Activated CD8-positive, alpha-beta T cell treated with anti-CD3 and anti-CD28 coated beads for 36 hours (primary cell): ENCODE measurements at regions not wholly inside any gene's neighbourhood (a gene's known extent, or its start where the extent isn't known, plus 50 kb on each side); places are given as distances from the start of the nearest gene placed in this dataset.

Experiments
- ATAC-seq: fragments of 200-7000 bp; cut with Tn5 transposase; one replicate; pipeline ENCODE4 v1.10.0; 2021; ENCODE audit warnings: mild to moderate bottlenecking, moderate library complexity
- CTCF ChIA-PET: fragments of 350-600 bp; sonication (Branson Sonifier 250); formaldehyde crosslinking; loops from one replicate; lab custom pipeline; 2021; ENCODE audit warnings: antibody characterized with exemption; lab: Charles Lee
- POLR2A ChIA-PET: fragments of 350-600 bp; sonication (Branson Sonifier 250); formaldehyde crosslinking; loops from one replicate; lab custom pipeline; 2021; ENCODE audit warnings: antibody characterized with exemption; lab: Charles Lee
- DNase-seq: peaks from one replicate; pipeline ENCODE4 v3.0.0-alpha.2; 2020
- H3K27ac Mint-ChIP-seq: one replicate; pipeline ENCODE4 v1.8.0; 2021; ENCODE audit warnings: mild to moderate bottlenecking, mixed read lengths
- H3K27me3 Mint-ChIP-seq: one replicate; pipeline ENCODE4 v1.8.0; 2021; ENCODE audit warnings: mixed read lengths
- H3K36me3 Mint-ChIP-seq: one replicate; pipeline ENCODE4 v1.8.0; 2021; ENCODE audit warnings: low read depth, mixed read lengths
- H3K4me1 Mint-ChIP-seq: one replicate; pipeline ENCODE4 v1.8.0; 2021; ENCODE audit warnings: low read depth, mixed read lengths
- H3K4me3 Mint-ChIP-seq: one replicate; pipeline ENCODE4 v1.8.0; 2021; ENCODE audit warnings: mild to moderate bottlenecking, moderate library complexity, mixed read lengths
- H3K9me3 Mint-ChIP-seq: one replicate; pipeline ENCODE4 v1.8.0; 2021; ENCODE audit warnings: mixed read lengths
- intact Hi-C: fragments of 100-400 bp; cut with micrococcal nuclease; formaldehyde crosslinking; loops from one replicate; pipeline ENCODE4 v1.10.0; 2022
- TF ChIP-seq, protein P1 (sequence below): fragments of 200-600 bp; IDR thresholded peaks from one replicate; pipeline ENCODE4 v1.8.0; 2022; ENCODE audit warnings: antibody characterized with exemption, mild to moderate bottlenecking

DNA sequence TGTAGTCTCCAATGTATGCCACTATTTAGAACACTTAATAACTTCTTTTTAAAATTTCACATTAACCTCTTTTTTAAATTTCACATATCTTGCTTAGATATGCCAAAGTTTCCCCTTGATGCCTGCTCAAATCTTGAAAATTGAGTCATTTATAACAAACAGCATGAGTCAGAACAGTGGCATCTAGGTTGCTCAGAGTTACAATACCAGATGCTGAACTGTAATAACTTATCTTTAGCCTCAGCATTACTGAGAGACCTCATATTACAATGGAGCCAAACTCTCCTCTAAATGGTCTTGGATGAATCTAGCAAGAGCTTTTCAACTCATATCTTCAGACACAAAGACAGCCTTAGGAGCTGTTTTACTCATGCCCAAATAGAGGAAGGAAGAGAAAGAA is 439.3 kb upstream of the ARPP21 start:
- CTCF ChIA-PET, result no interaction called here
- Mint-ChIP-seq H3K27ac (no peak overlapping the region), H3K9me3 (no peaks in the 10 kb centered on the region), H3K27me3 (no peaks in the 10 kb centered on the region), H3K4me3 (no peak overlapping the region), H3K36me3 (no peaks in the 10 kb centered on the region), H3K4me1 (no peaks in the 10 kb centered on the region)
- POLR2A ChIA-PET, result no interaction called here
- TF ChIP-seq, protein P1, sequence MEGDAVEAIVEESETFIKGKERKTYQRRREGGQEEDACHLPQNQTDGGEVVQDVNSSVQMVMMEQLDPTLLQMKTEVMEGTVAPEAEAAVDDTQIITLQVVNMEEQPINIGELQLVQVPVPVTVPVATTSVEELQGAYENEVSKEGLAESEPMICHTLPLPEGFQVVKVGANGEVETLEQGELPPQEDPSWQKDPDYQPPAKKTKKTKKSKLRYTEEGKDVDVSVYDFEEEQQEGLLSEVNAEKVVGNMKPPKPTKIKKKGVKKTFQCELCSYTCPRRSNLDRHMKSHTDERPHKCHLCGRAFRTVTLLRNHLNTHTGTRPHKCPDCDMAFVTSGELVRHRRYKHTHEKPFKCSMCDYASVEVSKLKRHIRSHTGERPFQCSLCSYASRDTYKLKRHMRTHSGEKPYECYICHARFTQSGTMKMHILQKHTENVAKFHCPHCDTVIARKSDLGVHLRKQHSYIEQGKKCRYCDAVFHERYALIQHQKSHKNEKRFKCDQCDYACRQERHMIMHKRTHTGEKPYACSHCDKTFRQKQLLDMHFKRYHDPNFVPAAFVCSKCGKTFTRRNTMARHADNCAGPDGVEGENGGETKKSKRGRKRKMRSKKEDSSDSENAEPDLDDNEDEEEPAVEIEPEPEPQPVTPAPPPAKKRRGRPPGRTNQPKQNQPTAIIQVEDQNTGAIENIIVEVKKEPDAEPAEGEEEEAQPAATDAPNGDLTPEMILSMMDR, result no peak
- intact Hi-C loops, result no loop called here
- ATAC-seq (no peak), DNase-seq (no peak)

- ChIA-PET CTCF (no interaction called here), POLR2A (no interaction called here)
- Mint-ChIP-seq H3K27ac (no peak overlapping the region), H3K9me3 (no peaks in the 10 kb centered on the region), H3K27me3 (no peaks in the 10 kb centered on the region), H3K4me1 (no peaks in the 10 kb centered on the region), H3K36me3 (no peaks in the 10 kb centered on the region), H3K4me3 (no peak overlapping the region)
- intact Hi-C loops, result no loop called here
- TF ChIP-seq, protein P1, result no peak
- ATAC-seq (no peak), DNase-seq (no peak)
These were observed 438.1 kb upstream of the ARPP21 start for GRCh38 chr3:35201211-35201610.

DNA sequence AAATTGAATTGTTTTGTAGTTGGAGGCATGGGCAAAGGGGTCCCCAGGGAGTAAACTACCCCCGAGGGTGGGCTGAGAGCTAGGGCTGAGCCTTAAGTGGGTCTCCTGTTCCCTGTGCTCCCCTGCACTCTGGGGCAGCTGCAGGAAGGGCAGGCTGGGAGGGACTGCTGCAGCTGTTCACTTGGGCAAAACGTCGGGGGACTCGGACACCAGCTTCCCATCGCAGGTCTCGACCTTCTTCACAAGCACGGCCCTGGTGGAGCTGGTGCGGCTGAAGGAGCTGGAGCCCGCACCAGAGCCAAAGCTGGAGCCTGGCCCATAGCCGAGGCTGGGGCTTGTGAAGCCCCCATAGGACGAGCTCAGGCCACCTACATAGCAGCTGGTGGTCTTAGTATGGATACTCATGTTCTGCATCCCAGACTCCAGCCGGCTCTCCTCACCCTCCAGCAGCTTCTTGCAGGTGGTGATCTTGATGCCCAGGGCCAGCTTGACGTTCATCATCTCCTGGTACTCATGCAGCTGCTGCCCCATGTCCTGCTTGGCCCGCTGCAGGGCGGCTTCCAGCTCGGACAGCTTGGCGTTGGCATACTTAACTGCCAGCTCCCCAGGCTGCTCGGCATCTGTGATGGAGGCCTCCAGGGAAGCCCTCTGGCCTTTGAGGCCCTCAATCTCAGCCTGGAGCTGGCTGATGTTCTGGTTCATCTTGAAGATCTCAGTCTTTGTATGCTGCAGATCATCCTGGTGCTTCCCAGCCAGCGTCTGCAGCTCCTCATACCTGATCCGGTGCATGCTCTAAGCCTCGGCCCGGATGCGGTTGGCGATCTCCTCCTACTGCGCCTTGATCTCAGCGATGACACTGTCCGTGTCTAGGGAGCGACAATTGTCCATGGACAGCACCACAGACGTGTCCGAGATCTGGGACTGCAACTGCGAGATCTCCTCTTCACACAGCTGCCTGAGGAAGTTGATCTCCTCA is 423.5 kb upstream of the ARPP21 start:
- POLR2A ChIA-PET, result no interaction called here

DNA sequence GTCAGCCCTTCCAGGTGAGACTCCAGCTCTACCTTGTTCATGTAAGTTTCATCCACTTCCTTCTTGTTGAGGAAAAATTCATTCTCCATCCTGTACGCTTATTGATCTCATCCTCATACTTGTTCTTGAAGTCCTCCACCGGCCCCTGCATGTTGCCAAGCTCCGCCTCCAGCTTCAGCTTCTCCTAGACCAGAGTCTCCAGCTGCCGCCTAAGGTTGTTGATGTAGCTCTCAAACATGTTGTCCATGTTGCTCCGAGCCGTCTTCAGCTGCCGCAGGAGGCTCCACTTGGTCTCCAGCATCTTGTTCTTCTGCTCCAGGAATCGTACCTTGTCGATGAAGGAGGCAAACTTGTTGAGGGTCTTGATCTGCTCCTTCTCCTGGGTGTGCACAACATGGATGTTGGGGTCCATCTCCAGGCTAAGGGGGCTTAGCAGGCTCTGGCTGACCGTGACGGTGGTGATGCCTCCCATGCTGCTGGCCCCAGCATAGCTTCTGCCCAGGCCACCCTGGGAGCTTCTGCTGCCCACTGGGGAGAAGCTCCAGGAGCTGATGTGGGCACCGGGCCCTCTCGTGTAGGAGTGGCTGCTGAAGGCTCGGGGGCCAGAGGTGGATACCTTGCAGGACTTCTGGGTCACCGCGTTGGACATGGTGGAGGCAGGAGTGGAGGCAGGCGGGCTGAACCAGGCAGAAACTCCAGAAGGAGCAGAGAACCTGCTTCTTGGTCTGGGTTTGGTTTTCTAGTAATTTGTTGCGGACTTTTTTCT is 422.6 kb upstream of the ARPP21 start:
- CTCF ChIA-PET, result no interaction called here
- Mint-ChIP-seq H3K9me3 (no peaks in the 10 kb centered on the region), H3K4me3 (no peak overlapping the region)

More for the DNA sequence above, 423.5 kb upstream of the ARPP21 start:
- Mint-ChIP-seq H3K4me1 (no peaks in the 10 kb centered on the region), H3K36me3 (no peaks in the 10 kb centered on the region), H3K9me3 (no peaks in the 10 kb centered on the region), H3K4me3 (no peak overlapping the region), H3K27ac (no peak overlapping the region), H3K27me3 (no peaks in the 10 kb centered on the region)
- no peak for ATAC-seq
- DNase-seq, result no peak
- TF ChIP-seq, protein P1, result no peak
- CTCF ChIA-PET, result no interaction called here
- intact Hi-C loops, result no loop called here

More for the DNA sequence above, 422.6 kb upstream of the ARPP21 start:
- Mint-ChIP-seq H3K36me3 (no peaks in the 10 kb centered on the region), H3K4me1 (no peaks in the 10 kb centered on the region), H3K27ac (no peak overlapping the region), H3K27me3 (no peaks in the 10 kb centered on the region)
- intact Hi-C loops, result no loop called here
- TF ChIP-seq, protein P1, result no peak
- ATAC-seq (no peak), DNase-seq (no peak)
- POLR2A ChIA-PET, result no interaction called here
